ENCODE measurements at regions not wholly inside any gene's neighbourhood (a gene's known extent, or its start where the extent isn't known, plus 50 kb on each side); places are given as distances from the start of the nearest gene placed in this dataset.

GRCh38 chr5:53323943-53324642 lies 156.3 kb upstream of the FST start:
- DNase-seq (ENCODE audit: low spot score in 2 of 2) (no peak), FAIRE-seq (no peak)

DNA sequence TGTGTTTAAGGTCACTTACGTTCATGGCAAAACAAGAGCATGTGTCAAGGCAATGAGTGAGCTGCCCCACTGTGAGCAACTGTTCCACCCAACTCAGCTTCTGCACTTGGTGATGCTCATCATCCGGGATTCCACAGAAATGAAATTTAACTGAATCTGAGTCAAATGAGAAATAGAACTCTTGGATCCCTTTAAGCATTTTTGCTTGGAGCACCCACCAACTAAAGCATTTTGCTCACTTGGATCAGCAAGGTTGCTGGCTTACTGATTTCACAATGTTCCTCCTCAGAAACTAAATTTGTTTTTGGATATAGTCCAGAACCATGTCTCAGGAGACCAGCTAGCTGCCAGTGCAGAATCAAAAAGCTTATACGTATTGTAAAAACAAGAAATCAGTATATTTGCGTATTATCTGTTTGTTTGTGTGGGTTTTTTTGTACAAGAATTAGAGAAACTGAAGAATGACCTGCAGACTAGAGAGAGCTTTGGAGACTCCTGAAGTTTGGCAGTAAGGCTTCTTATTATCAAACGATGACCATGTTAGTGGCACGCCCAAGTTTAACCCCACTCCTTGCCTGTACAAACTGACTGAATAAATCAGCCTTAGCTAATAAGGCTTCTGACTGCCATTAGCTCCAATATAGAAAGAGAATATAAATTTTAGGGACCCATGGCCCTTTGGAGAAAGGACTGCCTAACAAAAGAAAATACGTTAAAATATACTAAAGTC lies 153.8 kb upstream of the FST start:
- FAIRE-seq (no peak), DNase-seq (ENCODE audit: low spot score in 2 of 2) (no peak)

- FAIRE-seq, result no peak
- no peak for DNase-seq (ENCODE audit: low spot score in 2 of 2)
Observed at GRCh38 chr5:53327811-53328334, 152.6 kb upstream of the FST start.

DNA sequence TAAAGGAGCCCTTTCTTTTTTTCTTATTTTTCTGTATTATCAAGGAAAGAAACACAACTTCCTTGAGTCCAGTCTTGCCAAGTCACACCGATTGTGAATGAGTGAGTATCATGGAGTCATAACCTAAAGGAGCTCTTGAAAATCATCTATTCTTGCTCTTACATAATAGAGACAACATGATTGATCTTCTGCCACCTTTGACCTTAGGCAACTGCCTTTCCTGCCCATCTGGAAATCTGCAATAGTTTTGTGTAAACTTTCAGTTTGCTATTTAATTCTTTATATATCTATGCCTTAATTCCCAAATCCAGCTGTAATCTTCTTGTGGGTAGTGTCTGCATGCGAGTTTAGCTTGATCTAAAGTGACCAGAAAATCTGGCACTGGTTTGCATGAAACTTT lies 149.9 kb upstream of the FST start:
- no peak for FAIRE-seq

GRCh38 chr5:53331463-53331862 lies 149.0 kb upstream of the FST start:
- FAIRE-seq (no peak), DNase-seq (ENCODE audit: low spot score in 2 of 2) (no peak)

More for the DNA sequence above, 149.9 kb upstream of the FST start:
- DNase-seq (ENCODE audit: low spot score in 2 of 2), result no peak

DNA sequence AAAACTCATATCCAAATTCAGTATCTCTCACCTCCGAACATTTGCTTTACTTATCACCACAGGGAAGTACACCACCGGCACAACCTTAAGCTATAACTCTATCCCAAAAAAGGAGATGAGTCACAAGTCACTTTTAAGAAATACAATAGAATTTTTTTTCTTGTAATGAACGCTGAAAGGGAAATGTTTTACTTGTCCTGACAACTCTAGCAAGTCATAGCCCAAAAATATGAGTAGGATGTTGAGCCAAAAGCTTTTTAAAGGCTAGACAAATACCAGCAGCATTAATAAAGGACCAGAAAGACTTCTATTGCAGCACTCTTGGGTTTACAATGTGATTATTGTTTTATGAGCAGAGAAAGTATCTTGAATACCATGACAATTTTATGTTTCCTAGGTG lies 147.3 kb upstream of the FST start:
- FAIRE-seq (no peak), DNase-seq (ENCODE audit: low spot score in 2 of 2) (no peak)

GRCh38 chr5:53334431-53334941 lies 145.9 kb upstream of the FST start:
- DNase-seq (ENCODE audit: low spot score in 2 of 2) (no peak), FAIRE-seq (no peak)

DNA sequence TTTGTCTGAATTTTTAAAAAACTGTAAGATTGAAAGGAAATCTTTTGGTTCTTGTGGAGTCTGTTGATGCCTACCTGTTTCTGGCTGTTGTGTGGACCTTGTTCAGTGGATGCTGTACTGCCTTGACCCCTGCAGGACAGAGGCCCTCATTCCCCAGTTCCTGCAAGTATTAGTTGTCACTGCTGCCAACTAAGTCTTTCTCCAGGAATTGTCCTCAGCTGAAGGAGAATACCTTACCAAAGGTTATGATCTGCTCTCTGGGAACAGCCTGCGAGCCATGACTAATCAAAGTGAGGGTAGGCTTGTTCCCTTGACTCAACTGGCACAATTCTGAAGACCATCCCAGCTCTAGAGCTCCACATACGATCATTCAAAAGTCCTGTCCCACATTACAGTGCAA lies 145.3 kb upstream of the FST start:
- no peak for FAIRE-seq
- DNase-seq (ENCODE audit: low spot score in 2 of 2), result no peak

DNA sequence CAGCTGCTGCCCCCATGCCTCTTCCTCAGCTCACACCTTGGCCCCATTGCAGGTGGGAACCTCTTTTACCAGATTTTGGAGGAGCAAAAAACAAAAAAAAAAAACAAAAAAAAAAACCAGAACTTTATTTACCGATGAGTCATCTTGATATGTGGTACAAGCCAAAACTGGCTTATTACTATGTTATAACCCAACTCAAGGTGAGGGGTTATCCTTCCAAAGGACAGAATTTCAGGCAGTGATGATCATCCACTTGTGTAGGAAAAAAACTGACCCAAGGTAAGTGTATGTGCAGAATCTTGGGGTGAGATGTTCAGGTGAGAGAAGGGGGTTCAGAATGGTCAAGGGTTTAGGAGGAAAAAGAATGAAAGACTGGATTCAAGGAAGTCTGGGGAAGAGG lies 142.6 kb upstream of the FST start:
- DNase-seq (ENCODE audit: low spot score in 2 of 2) (no peak), FAIRE-seq (no peak)

DNA sequence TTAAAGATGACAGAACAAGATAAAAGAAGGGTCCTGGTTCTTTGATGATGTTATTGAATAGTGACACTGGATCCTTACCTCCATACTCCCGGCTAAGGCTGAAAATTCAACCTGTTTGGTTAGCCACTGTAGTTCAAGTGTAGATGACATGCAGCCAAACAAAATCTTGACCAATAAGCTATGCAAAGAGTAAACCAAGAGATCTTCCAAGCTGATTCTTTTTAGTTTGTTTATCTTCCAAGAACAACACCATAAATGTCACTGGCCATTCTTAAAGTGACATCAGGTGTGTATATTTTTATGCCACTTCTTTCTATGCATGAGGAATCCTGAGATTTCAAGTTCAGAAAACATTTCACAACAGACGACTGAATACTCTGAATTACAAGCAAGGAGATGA lies 141.5 kb upstream of the FST start:
- DNase-seq (ENCODE audit: low spot score in 2 of 2) (no peak), FAIRE-seq (no peak)

GRCh38 chr5:53339962-53340540 lies 140.4 kb upstream of the FST start:
- DNase-seq (ENCODE audit: low spot score in 2 of 2) (no peak), FAIRE-seq (no peak)

- DNase-seq (ENCODE audit: low spot score in 2 of 2) (no peak), FAIRE-seq (no peak)
Observed at GRCh38 chr5:53340956-53341750, 139.3 kb upstream of the FST start.

DNA sequence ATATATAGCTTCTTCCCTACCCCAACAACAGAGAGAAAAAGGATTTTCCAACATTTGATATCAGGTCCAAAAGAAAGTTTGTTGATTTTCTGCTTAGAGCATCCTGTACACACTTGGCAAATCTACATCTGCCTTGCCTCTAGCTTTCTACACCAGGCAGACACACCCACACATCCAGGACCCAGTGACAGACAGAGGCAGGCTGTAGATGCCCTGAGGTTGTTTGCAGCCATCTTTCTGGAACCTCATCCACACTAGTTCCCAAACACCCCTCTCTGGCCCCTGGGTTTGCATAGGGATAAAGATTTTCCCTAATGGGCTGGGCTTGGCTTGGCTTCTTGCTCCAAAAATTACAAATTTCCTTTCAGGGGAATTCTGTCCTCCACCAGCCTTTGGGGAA lies 138.2 kb upstream of the FST start:
- no peak for FAIRE-seq
- no peak for DNase-seq (ENCODE audit: low spot score in 2 of 2)

- no peak for DNase-seq (ENCODE audit: low spot score in 2 of 2)
- no peak for FAIRE-seq
Observed at GRCh38 chr5:53343187-53343586, 137.2 kb upstream of the FST start.

DNA sequence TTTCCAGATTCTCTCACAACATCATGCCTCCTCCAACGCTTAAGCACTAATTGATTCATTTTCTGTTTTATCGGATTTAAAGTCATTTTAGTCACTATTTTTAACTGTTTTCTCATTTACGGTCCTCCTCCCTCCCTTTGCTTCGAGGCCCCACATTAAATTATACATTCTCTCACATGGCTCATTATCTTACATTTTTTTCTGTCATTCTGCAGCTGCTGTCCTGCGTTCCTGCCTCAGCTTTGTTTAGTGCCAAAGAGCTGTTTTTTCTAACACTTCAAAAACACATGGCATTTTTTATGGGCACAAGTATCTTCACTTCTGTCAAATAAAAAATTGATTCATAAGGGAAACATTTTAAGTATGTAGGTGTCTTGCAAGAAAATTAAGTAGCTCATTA lies 130.1 kb upstream of the FST start:
- peak in 1 of 2 donors; percentile 6 for DNase-seq (ENCODE audit: low spot score in 2 of 2)
- FAIRE-seq, result no peak

DNA sequence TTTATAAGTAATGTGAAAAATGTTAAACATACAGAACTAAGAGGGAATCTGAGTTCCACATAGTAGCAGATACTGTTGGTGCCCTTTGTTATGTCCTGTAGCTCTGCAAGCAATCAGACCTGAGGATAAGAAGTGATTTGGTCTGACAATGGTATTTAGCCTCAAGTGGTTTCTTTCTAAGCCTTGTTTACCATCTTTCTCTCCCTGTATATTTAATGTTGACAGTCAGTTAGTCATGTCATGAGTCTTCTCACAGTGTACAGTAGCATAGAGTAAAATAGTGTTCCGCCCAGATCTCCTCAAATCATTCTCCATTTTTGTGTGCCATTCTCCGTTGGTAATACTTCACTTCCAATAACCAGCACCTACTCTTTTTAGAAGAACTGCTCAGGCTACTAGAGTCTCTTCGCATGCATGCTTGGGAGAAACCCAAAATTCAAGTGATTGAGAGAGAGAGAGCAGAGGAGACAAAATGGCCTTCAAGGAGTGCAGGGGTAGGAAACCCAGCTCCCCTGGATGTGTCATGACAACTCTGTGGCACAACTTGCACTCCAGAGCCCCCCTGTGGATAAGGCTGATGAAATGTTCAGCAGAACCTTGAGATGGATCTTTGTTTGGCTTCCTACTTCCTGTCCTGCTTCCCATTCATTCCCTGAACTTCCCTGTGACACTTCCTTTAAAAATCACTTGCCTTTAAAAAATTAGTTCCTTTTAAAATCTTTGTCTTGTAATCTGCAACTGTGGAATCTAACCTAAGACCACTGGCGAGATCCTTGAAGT lies 129.2 kb upstream of the FST start:
- DNase-seq (ENCODE audit: low spot score in 2 of 2) (no peak), FAIRE-seq (no peak)

GRCh38 chr5:53355316-53355715 lies 125.1 kb upstream of the FST start:
- DNase-seq (ENCODE audit: low spot score in 2 of 2) (no peak), FAIRE-seq (no peak)

- no peak for DNase-seq (ENCODE audit: low spot score in 2 of 2)
- no peak for FAIRE-seq
Observed at GRCh38 chr5:53355931-53356330, 124.5 kb upstream of the FST start.

DNA sequence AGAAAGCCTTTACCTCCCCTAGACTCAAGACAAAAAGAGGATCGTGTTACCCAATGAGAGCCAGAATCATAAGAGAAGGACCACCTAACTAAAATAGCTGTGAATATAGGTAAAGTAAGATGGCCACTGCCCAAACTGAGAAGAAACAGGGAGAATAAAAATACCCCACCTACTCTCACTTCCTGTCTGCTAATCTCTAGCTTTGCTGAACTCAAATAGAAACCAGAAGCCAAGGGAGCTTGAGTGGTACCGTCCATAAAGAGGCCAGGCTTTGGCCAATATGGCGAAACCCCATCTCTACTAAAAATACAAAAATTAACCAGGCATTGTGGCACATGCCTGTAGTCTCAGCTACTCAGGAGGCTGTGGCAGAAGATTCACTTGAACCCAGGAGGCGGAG lies 123.0 kb upstream of the FST start:
- FAIRE-seq (no peak), DNase-seq (ENCODE audit: low spot score in 2 of 2) (no peak)

- no peak for FAIRE-seq
Observed at GRCh38 chr5:53358794-53359193, 121.6 kb upstream of the FST start.

More at GRCh38 chr5:53358794-53359193, 121.6 kb upstream of the FST start:
- DNase-seq (ENCODE audit: low spot score in 2 of 2), result no peak
